Vagina (tissue), 2 donors: ENCODE measurements at regions not wholly inside any gene's neighbourhood (a gene's known extent, or its start where the extent isn't known, plus 50 kb on each side); places are given as distances from the start of the nearest gene placed in this dataset.

Source experiments
- POLR2A ChIP-seq, 2 donors: fragments of 450-650 bp; IDR thresholded peaks; one replicate each; pipeline ENCODE4 v1.6.1; 2017; ENCODE audit warnings: antibody characterized with exemption in 2 of 2, mild to moderate bottlenecking in 2 of 2, moderate library complexity in 2 of 2
- TF ChIP-seq, protein P1 (sequence below), 3 experiments: fragments of 450-650 bp in 2 of 3; fragments of 200-600 bp in 1 of 3; sonication (generic) in 1 of 3; IDR thresholded peaks; one replicate each; pipeline ENCODE4 v1.5.1; 2017 to 2019; ENCODE audit warnings: antibody characterized with exemption in 3 of 3, mild to moderate bottlenecking in 2 of 3, moderate library complexity in 2 of 3

DNA sequence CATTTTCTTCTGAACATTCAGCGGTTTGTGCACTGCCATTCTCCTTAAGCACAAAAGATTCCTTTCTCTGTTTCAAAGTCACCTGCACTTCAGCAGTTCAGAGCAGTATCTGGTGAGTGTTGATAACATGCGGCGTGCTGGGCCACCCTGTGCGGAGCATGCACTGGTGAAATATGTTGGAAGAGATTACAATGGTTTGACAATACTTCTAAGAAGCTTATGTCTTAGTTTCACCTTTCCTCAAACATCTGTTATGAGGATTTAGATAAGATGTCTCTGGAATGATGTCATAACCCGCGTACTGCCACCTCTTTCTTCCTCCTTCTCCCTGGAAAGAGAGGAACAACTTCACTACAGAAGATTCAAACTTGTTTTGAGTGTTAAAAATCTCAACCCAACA lies 650.3 kb downstream of the AJAP1 start:
- TF ChIP-seq, protein P1, sequence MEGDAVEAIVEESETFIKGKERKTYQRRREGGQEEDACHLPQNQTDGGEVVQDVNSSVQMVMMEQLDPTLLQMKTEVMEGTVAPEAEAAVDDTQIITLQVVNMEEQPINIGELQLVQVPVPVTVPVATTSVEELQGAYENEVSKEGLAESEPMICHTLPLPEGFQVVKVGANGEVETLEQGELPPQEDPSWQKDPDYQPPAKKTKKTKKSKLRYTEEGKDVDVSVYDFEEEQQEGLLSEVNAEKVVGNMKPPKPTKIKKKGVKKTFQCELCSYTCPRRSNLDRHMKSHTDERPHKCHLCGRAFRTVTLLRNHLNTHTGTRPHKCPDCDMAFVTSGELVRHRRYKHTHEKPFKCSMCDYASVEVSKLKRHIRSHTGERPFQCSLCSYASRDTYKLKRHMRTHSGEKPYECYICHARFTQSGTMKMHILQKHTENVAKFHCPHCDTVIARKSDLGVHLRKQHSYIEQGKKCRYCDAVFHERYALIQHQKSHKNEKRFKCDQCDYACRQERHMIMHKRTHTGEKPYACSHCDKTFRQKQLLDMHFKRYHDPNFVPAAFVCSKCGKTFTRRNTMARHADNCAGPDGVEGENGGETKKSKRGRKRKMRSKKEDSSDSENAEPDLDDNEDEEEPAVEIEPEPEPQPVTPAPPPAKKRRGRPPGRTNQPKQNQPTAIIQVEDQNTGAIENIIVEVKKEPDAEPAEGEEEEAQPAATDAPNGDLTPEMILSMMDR (IDR thresholded peaks at IDR 0.05) = no peak
- no peak for TF ChIP-seq POLR2A (IDR thresholded peaks at IDR 0.05)
